ENCODE measurements at regions not wholly inside any gene's neighbourhood (a gene's known extent, or its start where the extent isn't known, plus 50 kb on each side); places are given as distances from the start of the nearest gene placed in this dataset.

DNA sequence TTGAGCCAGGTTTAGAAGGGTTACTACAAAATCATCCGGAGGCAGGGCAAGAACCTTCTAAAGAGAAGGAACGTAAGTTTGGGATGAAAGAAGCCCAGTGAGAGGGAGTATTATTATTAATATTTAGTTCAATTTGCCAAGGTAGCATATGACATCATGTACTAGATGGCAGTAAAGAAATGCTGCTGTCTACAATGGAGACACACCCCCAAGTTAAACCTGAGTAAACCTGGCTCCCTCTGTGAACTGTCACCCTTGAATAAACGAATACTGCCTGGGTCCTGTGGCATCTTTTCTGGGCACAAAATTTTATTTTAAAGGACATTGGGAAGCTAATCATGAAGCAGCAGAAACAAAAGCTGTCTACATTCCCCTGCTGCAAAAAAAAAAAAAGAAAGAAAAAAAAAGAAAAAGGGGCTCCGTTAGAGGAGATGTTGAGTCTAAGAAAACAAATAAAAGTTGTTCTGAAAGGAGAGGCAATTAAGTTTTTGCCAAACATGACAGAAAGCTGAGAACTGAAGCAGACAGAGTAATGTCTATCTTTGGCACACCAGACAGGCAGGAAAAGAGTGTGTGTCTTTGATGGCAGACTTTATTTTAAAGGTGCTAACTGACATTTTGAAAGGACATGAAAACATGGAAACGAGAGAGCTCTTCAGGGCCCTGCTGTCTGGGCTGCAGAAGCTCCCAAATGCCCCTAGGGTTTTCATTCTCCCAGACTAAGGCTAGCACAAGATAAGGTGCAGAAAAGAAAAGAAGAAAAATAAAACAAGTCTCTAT, 557.7 kb upstream of the CHAC2 start:
- no peak for TF ChIP-seq POLR2A (IDR thresholded peaks at IDR 0.05; ENCODE audit: low read depth, low read length)
- TF ChIP-seq POLR2AphosphoS5 (IDR thresholded peaks at IDR 0.05; ENCODE audit: low read depth, low read length), result no peak
- TF ChIP-seq SPI1 (IDR thresholded peaks at IDR 0.05; ENCODE audit: low read depth, low read length), result no peak
- TF ChIP-seq TAF1 (IDR thresholded peaks at IDR 0.05; ENCODE audit: low read depth, low read length), result no peak

Data from GM12891 (cell line).